ENCODE measurements at regions not wholly inside any gene's neighbourhood (a gene's known extent, or its start where the extent isn't known, plus 50 kb on each side); places are given as distances from the start of the nearest gene placed in this dataset.

GRCh38 chr9:82202808-82203207 is 214.2 kb downstream of the SPATA31D1 start:
- no peak for TF ChIP-seq CTCF (IDR thresholded peaks at IDR 0.05; ENCODE audit: insufficient read depth, low read depth, low read length, missing control alignments)
- no peak overlapping the region for H3K4me3 ChIP-seq (ENCODE audit: low read length)
- DNase-seq (ENCODE audit: low read depth): peak; percentile 93

GRCh38 chr9:82206490-82206889 is 217.9 kb downstream of the SPATA31D1 start:
- peak; percentile 47 for DNase-seq (ENCODE audit: low read depth)
- no peak overlapping the region for H3K4me3 ChIP-seq (ENCODE audit: low read length)
- no peak for TF ChIP-seq CTCF (IDR thresholded peaks at IDR 0.05; ENCODE audit: insufficient read depth, low read depth, low read length, missing control alignments)

- no peak for TF ChIP-seq CTCF (IDR thresholded peaks at IDR 0.05; ENCODE audit: insufficient read depth, low read depth, low read length, missing control alignments)
- peak; percentile 17 for DNase-seq (ENCODE audit: low read depth)
Observed at GRCh38 chr9:82206946-82207345, 218.4 kb downstream of the SPATA31D1 start.

GRCh38 chr9:82208741-82209450 is 220.3 kb downstream of the SPATA31D1 start:
- no peak for TF ChIP-seq CTCF (IDR thresholded peaks at IDR 0.05; ENCODE audit: insufficient read depth, low read depth, low read length, missing control alignments)
- no peak overlapping the region for H3K4me3 ChIP-seq (ENCODE audit: low read length)
- DNase-seq (ENCODE audit: low read depth): peak; percentile 64

More at GRCh38 chr9:82206946-82207345, 218.4 kb downstream of the SPATA31D1 start:
- no peak overlapping the region for H3K4me3 ChIP-seq (ENCODE audit: low read length)

- no peak overlapping the region for H3K4me3 ChIP-seq (ENCODE audit: low read length)
- no peak for TF ChIP-seq CTCF (IDR thresholded peaks at IDR 0.05; ENCODE audit: insufficient read depth, low read depth, low read length, missing control alignments)
- DNase-seq (ENCODE audit: low read depth): peak; percentile 61
Observed at GRCh38 chr9:82209797-82210470, 221.4 kb downstream of the SPATA31D1 start.

- no peak for DNase-seq (ENCODE audit: low read depth)
- no peak overlapping the region for H3K4me3 ChIP-seq (ENCODE audit: low read length)
- no peak for TF ChIP-seq CTCF (IDR thresholded peaks at IDR 0.05; ENCODE audit: insufficient read depth, low read depth, low read length, missing control alignments)
Observed at GRCh38 chr9:82212885-82213284, 224.3 kb downstream of the SPATA31D1 start.

All from epithelial cell of esophagus (primary cell).